Liver (tissue), 8 donors: ENCODE measurements at regions not wholly inside any gene's neighbourhood (a gene's known extent, or its start where the extent isn't known, plus 50 kb on each side); places are given as distances from the start of the nearest gene placed in this dataset.
"Not testable (repeated sequence)": the region's sequence is repeated elsewhere in the genome, so short reads cannot be mapped to it uniquely, and the experiment has no call there.

ENCODE experiments used
- DNase-seq: peaks from one replicate; pipeline ENCODE4 v3.0.0-alpha.2; 2017; ENCODE audit warnings: low spot score
- H3K27ac ChIP-seq, 2 donors: one replicate each; pipeline ENCODE4 v1.7.0; 2013; ENCODE audit warnings: inconsistent platforms in 2 of 2, low read length in 2 of 2, control low read depth in 1 of 2, low read depth in 1 of 2, mild to moderate bottlenecking in 1 of 2
- H3K27me3 ChIP-seq, 4 donors: one replicate each; pipeline versions ENCODE4 v1.6.1 to v1.7.0; 2013; ENCODE audit warnings: low read length in 3 of 4, inconsistent platforms in 1 of 4, mild to moderate bottlenecking in 1 of 4, moderate library complexity in 1 of 4; ENCODE audit not compliant: control insufficient read depth in 4 of 4, insufficient read depth in 4 of 4
- H3K36me3 ChIP-seq, 4 donors: one replicate each; pipeline versions ENCODE4 v1.6.1 to v1.7.0; 2013; ENCODE audit warnings: low read length in 3 of 4, mild to moderate bottlenecking in 3 of 4, low read depth in 1 of 4, moderate library complexity in 1 of 4; ENCODE audit not compliant: control insufficient read depth in 4 of 4, insufficient read depth in 3 of 4
- H3K4me1 ChIP-seq, 4 donors: one replicate each; pipeline versions ENCODE4 v1.6.1 to v1.7.0; 2013; ENCODE audit warnings: low read length in 3 of 4, mild to moderate bottlenecking in 3 of 4, moderate library complexity in 1 of 4; ENCODE audit not compliant: control insufficient read depth in 4 of 4, insufficient read depth in 4 of 4
- H3K4me3 ChIP-seq, 3 donors: one replicate each; pipeline versions ENCODE4 v1.6.1 to v1.7.0; 2013; ENCODE audit warnings: low read length in 3 of 3, control low read depth in 1 of 3, low read depth in 1 of 3, mild to moderate bottlenecking in 1 of 3
- H3K9ac ChIP-seq, 2 donors: one replicate each; pipeline ENCODE4 v1.7.0; 2013; ENCODE audit warnings: low read length in 2 of 2, mild to moderate bottlenecking in 2 of 2, moderate library complexity in 2 of 2, control low read depth in 1 of 2, low read depth in 1 of 2
- H3K9me3 ChIP-seq, 4 donors: one replicate each; pipeline versions ENCODE4 v1.6.1 to v1.7.0; 2013; ENCODE audit warnings: low read length in 3 of 4; ENCODE audit not compliant: control insufficient read depth in 4 of 4
- ATF3 ChIP-seq: IDR thresholded peaks from 2 replicates; pipeline ENCODE4 v1.6.1; 2016; ENCODE audit warnings: antibody characterized with exemption
- EGR1 ChIP-seq, 2 donors: IDR thresholded peaks; 2 replicates each; pipeline ENCODE4 v1.6.1; 2016 to 2018; ENCODE audit warnings: antibody characterized with exemption in 2 of 2, low read depth in 2 of 2
- FOXA1 ChIP-seq: IDR thresholded peaks from 2 replicates; pipeline ENCODE4 v1.6.1; 2016; ENCODE audit warnings: antibody characterized with exemption
- FOXA2 ChIP-seq: IDR thresholded peaks from 2 replicates; pipeline ENCODE4 v1.6.1; 2016; ENCODE audit warnings: antibody characterized with exemption
- GABPA ChIP-seq, 2 donors: IDR thresholded peaks in 1 of 2; conservative IDR thresholded peaks in 1 of 2; 2 replicates each; pipeline ENCODE4 v1.6.1; 2016; ENCODE audit warnings: antibody characterized with exemption in 2 of 2, mild to moderate bottlenecking in 1 of 2, moderate library complexity in 1 of 2
- HNF4A ChIP-seq, 2 donors: conservative IDR thresholded peaks; 2 replicates each; pipeline ENCODE4 v1.6.1; 2016; ENCODE audit warnings: antibody characterized with exemption in 2 of 2, mild to moderate bottlenecking in 2 of 2
- HNF4G ChIP-seq: IDR thresholded peaks from 2 replicates; pipeline ENCODE4 v1.6.1; 2016; ENCODE audit warnings: antibody characterized with exemption
- JUND ChIP-seq, 2 donors: IDR thresholded peaks; 2 replicates each; pipeline ENCODE4 v1.6.1; 2016; ENCODE audit warnings: antibody characterized with exemption in 2 of 2
- NR2F2 ChIP-seq: IDR thresholded peaks from 2 replicates; pipeline ENCODE4 v1.6.1; 2016; ENCODE audit warnings: antibody characterized with exemption
- RAD21 ChIP-seq, 2 donors: IDR thresholded peaks; 2 replicates each; pipeline ENCODE4 v1.6.1; 2016; ENCODE audit warnings: antibody characterized with exemption in 2 of 2, mild to moderate bottlenecking in 2 of 2
- REST ChIP-seq: IDR thresholded peaks from 2 replicates; pipeline ENCODE4 v1.6.1; 2016; ENCODE audit warnings: antibody characterized with exemption, mild to moderate bottlenecking
- RXRA ChIP-seq, 2 donors: IDR thresholded peaks; 2 replicates each; pipeline ENCODE4 v1.6.1; 2017 to 2018; ENCODE audit warnings: antibody characterized with exemption in 2 of 2, mild to moderate bottlenecking in 1 of 2
- SP1 ChIP-seq: IDR thresholded peaks from 2 replicates; pipeline ENCODE4 v1.6.1; 2018; ENCODE audit warnings: antibody characterized with exemption, mild to moderate bottlenecking
- TAF1 ChIP-seq: conservative IDR thresholded peaks from 2 replicates; pipeline ENCODE4 v1.6.1; 2016; ENCODE audit warnings: antibody characterized with exemption, mild to moderate bottlenecking
- YY1 ChIP-seq: IDR thresholded peaks from 2 replicates; pipeline ENCODE4 v1.6.1; 2016; ENCODE audit warnings: antibody characterized with exemption, mild to moderate bottlenecking
- WGBS: extraction: QIAGEN DNeasy Blood & Tissue Kit; methylation state at CpG from one replicate; pipeline ENCODE4 v1.1.7; 2013; 5-methylcytosine and 5-hydroxymethylcytosine counted together
- TF ChIP-seq, protein P1 (sequence below): IDR thresholded peaks from 2 replicates; pipeline ENCODE4 v1.6.1; 2016; ENCODE audit warnings: antibody characterized with exemption
- TF ChIP-seq, protein P2 (sequence below): IDR thresholded peaks from 2 replicates; pipeline ENCODE4 v1.6.1; 2016; ENCODE audit warnings: antibody characterized with exemption
- TF ChIP-seq, protein P3 (sequence below): fragments of 150-350 bp; IDR thresholded peaks from 2 replicates; pipeline ENCODE4 v1.5.1; 2017; ENCODE audit warnings: improper control_type of control experiment, low read depth, low read length; ENCODE audit not compliant: missing input control
- donor health status: healthy.
- donor health status: healthy.
- donor health status: healthy.
- donor health status: healthy.
- donor health status: healthy.

- 83% methylated on average over 5 of the region's 5 CpGs for WGBS
- Histone ChIP-seq H3K4me1 (no peaks in the 10 kb centered on the region), H3K9ac (no peak overlapping the region), H3K9me3 (no peaks in the 10 kb centered on the region), H3K27ac (no peak overlapping the region), H3K4me3 (no peak overlapping the region), H3K27me3 (no peaks in the 10 kb centered on the region), H3K36me3 (no peaks in the 10 kb centered on the region)
- DNase-seq = no peak
- TF ChIP-seq HNF4A (conservative IDR thresholded peaks at IDR 0.05) (no peak), FOXA1 (no peak), HNF4G (no peak), RAD21 (IDR thresholded peaks at IDR 0.05) (no peak), FOXA2 (no peak), GABPA (IDR thresholded peaks at IDR 0.05 in 1 of 2, conservative IDR thresholded peaks at IDR 0.05 in 1 of 2) (no peak), RXRA (IDR thresholded peaks at IDR 0.05) (no peak), REST (no peak), EGR1 (IDR thresholded peaks at IDR 0.05; ENCODE audit: low read depth in 2 of 2) (no peak), TAF1 (no peak), NR2F2 (no peak), JUND (IDR thresholded peaks at IDR 0.05) (no peak), SP1 (no peak), YY1 (no peak), ATF3 (no peak)
- TF ChIP-seq, protein P1, sequence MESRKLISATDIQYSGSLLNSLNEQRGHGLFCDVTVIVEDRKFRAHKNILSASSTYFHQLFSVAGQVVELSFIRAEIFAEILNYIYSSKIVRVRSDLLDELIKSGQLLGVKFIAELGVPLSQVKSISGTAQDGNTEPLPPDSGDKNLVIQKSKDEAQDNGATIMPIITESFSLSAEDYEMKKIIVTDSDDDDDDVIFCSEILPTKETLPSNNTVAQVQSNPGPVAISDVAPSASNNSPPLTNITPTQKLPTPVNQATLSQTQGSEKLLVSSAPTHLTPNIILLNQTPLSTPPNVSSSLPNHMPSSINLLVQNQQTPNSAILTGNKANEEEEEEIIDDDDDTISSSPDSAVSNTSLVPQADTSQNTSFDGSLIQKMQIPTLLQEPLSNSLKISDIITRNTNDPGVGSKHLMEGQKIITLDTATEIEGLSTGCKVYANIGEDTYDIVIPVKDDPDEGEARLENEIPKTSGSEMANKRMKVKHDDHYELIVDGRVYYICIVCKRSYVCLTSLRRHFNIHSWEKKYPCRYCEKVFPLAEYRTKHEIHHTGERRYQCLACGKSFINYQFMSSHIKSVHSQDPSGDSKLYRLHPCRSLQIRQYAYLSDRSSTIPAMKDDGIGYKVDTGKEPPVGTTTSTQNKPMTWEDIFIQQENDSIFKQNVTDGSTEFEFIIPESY = no peak
- TF ChIP-seq, protein P2, sequence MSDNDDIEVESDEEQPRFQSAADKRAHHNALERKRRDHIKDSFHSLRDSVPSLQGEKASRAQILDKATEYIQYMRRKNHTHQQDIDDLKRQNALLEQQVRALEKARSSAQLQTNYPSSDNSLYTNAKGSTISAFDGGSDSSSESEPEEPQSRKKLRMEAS = no peak
- TF ChIP-seq, protein P3, sequence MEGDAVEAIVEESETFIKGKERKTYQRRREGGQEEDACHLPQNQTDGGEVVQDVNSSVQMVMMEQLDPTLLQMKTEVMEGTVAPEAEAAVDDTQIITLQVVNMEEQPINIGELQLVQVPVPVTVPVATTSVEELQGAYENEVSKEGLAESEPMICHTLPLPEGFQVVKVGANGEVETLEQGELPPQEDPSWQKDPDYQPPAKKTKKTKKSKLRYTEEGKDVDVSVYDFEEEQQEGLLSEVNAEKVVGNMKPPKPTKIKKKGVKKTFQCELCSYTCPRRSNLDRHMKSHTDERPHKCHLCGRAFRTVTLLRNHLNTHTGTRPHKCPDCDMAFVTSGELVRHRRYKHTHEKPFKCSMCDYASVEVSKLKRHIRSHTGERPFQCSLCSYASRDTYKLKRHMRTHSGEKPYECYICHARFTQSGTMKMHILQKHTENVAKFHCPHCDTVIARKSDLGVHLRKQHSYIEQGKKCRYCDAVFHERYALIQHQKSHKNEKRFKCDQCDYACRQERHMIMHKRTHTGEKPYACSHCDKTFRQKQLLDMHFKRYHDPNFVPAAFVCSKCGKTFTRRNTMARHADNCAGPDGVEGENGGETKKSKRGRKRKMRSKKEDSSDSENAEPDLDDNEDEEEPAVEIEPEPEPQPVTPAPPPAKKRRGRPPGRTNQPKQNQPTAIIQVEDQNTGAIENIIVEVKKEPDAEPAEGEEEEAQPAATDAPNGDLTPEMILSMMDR = no peak
These were observed 107.5 kb upstream of the PELI1 start for GRCh38 chr2:64251497-64252250.

GRCh38 chr2:64252251-64252978 lies 108.2 kb upstream of the PELI1 start:
- H3K9ac ChIP-seq, H3K27ac ChIP-seq, H3K36me3 ChIP-seq, H3K9me3 ChIP-seq, DNase-seq, H3K4me3 ChIP-seq, H3K27me3 ChIP-seq, H3K4me1 ChIP-seq: not testable (repeated sequence)
- 93% methylated on average over 9 of the region's 11 CpGs for WGBS

- DNase-seq, H3K4me1 ChIP-seq, H3K27me3 ChIP-seq, H3K9ac ChIP-seq, H3K4me3 ChIP-seq, H3K9me3 ChIP-seq, H3K27ac ChIP-seq, H3K36me3 ChIP-seq: not testable (repeated sequence)
- 90% methylated on average over 5 of the region's 9 CpGs for WGBS
These were observed 109.2 kb upstream of the PELI1 start for GRCh38 chr2:64253421-64253820.
